ENCODE measurements at regions not wholly inside any gene's neighbourhood (a gene's known extent, or its start where the extent isn't known, plus 50 kb on each side); places are given as distances from the start of the nearest gene placed in this dataset.

DNA sequence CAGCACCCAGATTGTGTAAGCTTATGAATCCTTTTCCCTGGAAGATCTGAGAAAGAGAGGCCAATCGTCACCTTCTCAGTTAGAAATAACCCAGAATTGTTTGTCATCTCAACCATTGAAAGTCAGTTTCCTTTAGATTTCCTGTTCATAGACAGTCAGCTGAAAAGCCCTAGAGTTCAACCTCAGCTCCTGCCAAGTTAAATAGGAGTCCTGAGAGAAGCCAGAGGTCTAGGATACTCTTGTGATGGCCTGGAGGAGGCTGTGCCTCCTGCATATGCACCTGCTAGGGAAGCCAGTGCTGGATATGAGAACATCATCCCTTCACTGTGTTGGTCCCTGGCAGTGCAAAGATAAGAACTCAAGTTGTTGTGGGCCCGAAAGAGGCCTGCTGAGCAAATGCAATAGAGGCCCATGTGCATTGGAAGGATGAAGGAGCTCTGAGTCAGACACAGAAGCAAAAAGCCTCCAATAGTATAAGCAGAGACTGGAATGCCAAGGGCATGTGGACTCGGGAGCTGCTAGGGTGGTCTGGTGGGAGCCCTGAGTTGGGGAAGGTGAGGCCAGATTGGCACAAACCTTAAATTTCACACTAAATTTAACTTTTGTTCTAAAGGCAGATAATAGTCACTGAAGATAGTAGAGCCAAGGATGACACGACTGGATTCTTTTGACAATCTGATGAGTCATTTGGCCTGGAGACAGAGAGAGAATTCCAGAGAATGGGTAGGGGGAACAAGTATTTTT is 520.9 kb upstream of the CDH5 start:
- intact Hi-C loops (cut with DNase I), result no loop called here
- H3K27me3 ChIP-seq, result no peaks in the 10 kb centered on the region
- no peak overlapping the region for H3K27ac ChIP-seq (replicated peaks in 1 of 4)
- H3K9me3 ChIP-seq, result no peaks in the 10 kb centered on the region
- WGBS, result 75% methylated on average over 4 of the region's 4 CpGs
- no peak for DNase-seq (ENCODE audit: extremely low spot score)
- H3K4me3 ChIP-seq, result no peak overlapping the region
- TF ChIP-seq CTCF (IDR thresholded peaks at IDR 0.05) (no peak), EP300 (IDR thresholded peaks at IDR 0.05) (no peak), POLR2AphosphoS5 (IDR thresholded peaks at IDR 0.05) (no peak), POLR2A (IDR thresholded peaks at IDR 0.05; ENCODE audit: low read depth) (no peak)
- no peaks in the 10 kb centered on the region for H3K4me1 ChIP-seq
- no peaks in the 10 kb centered on the region for H3K36me3 ChIP-seq

DNA sequence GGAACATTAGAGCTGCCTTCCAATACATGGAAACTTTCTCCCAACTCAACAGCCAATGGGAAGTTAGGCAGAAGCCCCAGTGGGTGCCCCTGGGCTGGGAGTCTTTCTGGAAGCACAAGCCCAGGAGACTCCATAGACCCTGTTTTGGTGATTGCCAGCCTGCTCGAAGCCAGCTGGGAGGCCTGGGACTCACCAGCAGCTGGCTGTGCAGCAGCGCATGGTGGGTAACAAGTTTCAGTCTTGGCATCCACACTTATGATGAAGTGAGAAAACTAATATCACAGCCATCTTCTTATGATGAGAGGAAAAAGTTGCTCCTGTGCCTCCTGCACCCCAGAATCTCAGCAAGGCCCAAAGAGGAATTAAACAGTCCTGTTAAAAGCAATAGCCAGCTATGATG is 522.5 kb upstream of the CDH5 start:
- H3K4me3 ChIP-seq, result no peak overlapping the region
- no peaks in the 10 kb centered on the region for H3K36me3 ChIP-seq
- TF ChIP-seq POLR2AphosphoS5 (IDR thresholded peaks at IDR 0.05) (no peak), EP300 (IDR thresholded peaks at IDR 0.05) (no peak), POLR2A (IDR thresholded peaks at IDR 0.05; ENCODE audit: low read depth) (no peak), CTCF (IDR thresholded peaks at IDR 0.05) (no peak)
- DNase-seq (ENCODE audit: extremely low spot score), result no peak
- intact Hi-C loops (cut with DNase I), result no loop called here
- no peaks in the 10 kb centered on the region for H3K9me3 ChIP-seq
- no peaks in the 10 kb centered on the region for H3K4me1 ChIP-seq
- no peak overlapping the region for H3K27ac ChIP-seq (replicated peaks in 1 of 4)
- H3K27me3 ChIP-seq, result no peaks in the 10 kb centered on the region
- WGBS, result 89% methylated on average over 2 of the region's 2 CpGs

DNA sequence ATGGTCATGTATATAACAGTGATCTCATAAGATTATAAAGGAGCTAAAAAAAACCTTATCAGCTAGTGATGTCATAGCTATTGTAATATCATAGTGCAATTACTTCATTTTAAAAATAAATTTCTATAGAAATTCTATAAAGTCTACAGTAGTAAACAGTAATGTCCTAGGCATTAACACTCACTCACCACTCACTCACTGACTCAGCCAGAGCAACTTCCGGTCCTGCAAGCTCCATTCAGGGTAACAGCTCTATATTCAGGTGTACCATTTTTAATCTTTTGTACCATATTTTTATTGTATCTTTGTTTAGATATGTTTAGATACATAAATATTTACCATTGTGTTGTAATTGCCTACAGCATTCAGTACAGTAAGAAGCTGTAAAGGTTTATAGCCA is 524.4 kb upstream of the CDH5 start:
- H3K4me3 ChIP-seq, result no peak overlapping the region
- H3K4me1 ChIP-seq, result no peaks in the 10 kb centered on the region
- no peak overlapping the region for H3K27ac ChIP-seq (replicated peaks in 1 of 4)
- intact Hi-C loops (cut with DNase I), result no loop called here
- TF ChIP-seq EP300 (IDR thresholded peaks at IDR 0.05) (no peak), POLR2AphosphoS5 (IDR thresholded peaks at IDR 0.05) (no peak), CTCF (IDR thresholded peaks at IDR 0.05) (no peak), POLR2A (IDR thresholded peaks at IDR 0.05; ENCODE audit: low read depth) (no peak)
- 86% methylated on average over 1 of the region's 1 CpG for WGBS
- no peaks in the 10 kb centered on the region for H3K27me3 ChIP-seq
- no peaks in the 10 kb centered on the region for H3K9me3 ChIP-seq
- H3K36me3 ChIP-seq, result no peaks in the 10 kb centered on the region
- DNase-seq (ENCODE audit: extremely low spot score), result no peak

DNA sequence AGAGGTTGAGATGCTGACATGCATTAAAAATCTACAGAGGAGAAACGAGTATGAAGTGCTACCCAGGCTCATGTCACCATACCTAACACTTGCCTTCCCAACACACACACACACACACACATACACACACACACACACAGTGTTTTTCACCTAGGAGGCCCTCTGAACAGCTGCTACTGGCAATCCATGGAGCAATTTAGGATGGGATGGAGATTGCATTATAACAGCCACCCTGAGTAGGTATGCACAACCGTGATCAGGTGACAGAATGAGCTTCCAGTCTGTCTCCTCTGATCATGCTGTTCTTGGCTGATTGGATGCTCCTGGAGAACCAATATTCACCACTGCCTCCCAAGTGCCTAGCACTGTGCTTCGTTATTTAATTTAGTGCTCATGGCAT is 528.5 kb upstream of the CDH5 start:
- Histone ChIP-seq H3K27me3 (no peaks in the 10 kb centered on the region), H3K36me3 (no peaks in the 10 kb centered on the region), H3K9me3 (no peaks in the 10 kb centered on the region), H3K4me3 (no peak overlapping the region), H3K27ac (replicated peaks in 1 of 4) (no peak overlapping the region), H3K4me1 (no peaks in the 10 kb centered on the region)
- DNase-seq (ENCODE audit: extremely low spot score), result no peak
- 93% methylated on average over 3 of the region's 3 CpGs for WGBS
- TF ChIP-seq POLR2A (IDR thresholded peaks at IDR 0.05; ENCODE audit: low read depth), result no peak
- TF ChIP-seq POLR2AphosphoS5 (IDR thresholded peaks at IDR 0.05), result no peak
- TF ChIP-seq CTCF (IDR thresholded peaks at IDR 0.05), result no peak
- no peak for TF ChIP-seq EP300 (IDR thresholded peaks at IDR 0.05)
- intact Hi-C loops (cut with DNase I), result no loop called here

GRCh38 chr16:65837464-65837863 is 529.0 kb upstream of the CDH5 start:
- 98% methylated on average over 3 of the region's 3 CpGs for WGBS

More at GRCh38 chr16:65837464-65837863, 529.0 kb upstream of the CDH5 start:
- TF ChIP-seq EP300 (IDR thresholded peaks at IDR 0.05), result no peak
- no peak for TF ChIP-seq POLR2A (IDR thresholded peaks at IDR 0.05; ENCODE audit: low read depth)
- no peak for TF ChIP-seq CTCF (IDR thresholded peaks at IDR 0.05)
- TF ChIP-seq POLR2AphosphoS5 (IDR thresholded peaks at IDR 0.05), result no peak
- Histone ChIP-seq H3K4me1 (no peaks in the 10 kb centered on the region), H3K9me3 (no peaks in the 10 kb centered on the region), H3K27ac (replicated peaks in 1 of 4) (no peak overlapping the region), H3K36me3 (no peaks in the 10 kb centered on the region), H3K27me3 (no peaks in the 10 kb centered on the region), H3K4me3 (no peak overlapping the region)
- intact Hi-C loops (cut with DNase I), result no loop called here
- no peak for DNase-seq (ENCODE audit: extremely low spot score)
